BJ (cell line): ENCODE measurements at regions not wholly inside any gene's neighbourhood (a gene's known extent, or its start where the extent isn't known, plus 50 kb on each side); places are given as distances from the start of the nearest gene placed in this dataset.

Experiments used
- CTCF ChIA-PET: fragments of 350-600 bp; formaldehyde crosslinking; extraction: SDS; loops from one replicate; lab custom pipeline; 2021; ENCODE audit warnings: antibody characterized with exemption, inconsistent platforms; lab: Yijun Ruan, JAX
- POLR2A ChIA-PET: fragments of 300-600 bp; sonication (Branson Sonifier 250); formaldehyde crosslinking; extraction: SDS; loops from one replicate; lab custom pipeline; 2021; ENCODE audit warnings: antibody characterized with exemption; lab: Charles Lee
- DNase-seq: peaks from one replicate; pipeline ENCODE4 v3.0.0-alpha.2; 2011; ENCODE audit warnings: low read depth
- H3K27me3 ChIP-seq: 2 replicates; pipeline ENCODE4 v1.6.0; 2011; ENCODE audit warnings: low read length; ENCODE audit not compliant: control insufficient read depth, insufficient read depth
- H3K36me3 ChIP-seq: 2 replicates; pipeline ENCODE4 v1.5.1; 2011; ENCODE audit warnings: low read length; ENCODE audit not compliant: control insufficient read depth, insufficient read depth
- H3K4me3 ChIP-seq: 2 replicates; pipeline ENCODE4 v1.5.1; 2011; ENCODE audit warnings: low read depth, mild to moderate bottlenecking, control low read depth, low read length
- CTCF ChIP-seq: IDR thresholded peaks from 2 replicates; pipeline ENCODE4 v1.5.1; 2011; ENCODE audit warnings: low read depth, mild to moderate bottlenecking, control low read depth, inconsistent platforms, low read length, moderate library complexity; ENCODE audit not compliant: insufficient read depth

GRCh38 chr3:115332998-115333397, 185.9 kb upstream of the ZBTB20 start:
- CTCF ChIA-PET = no interaction called here
- POLR2A ChIA-PET = no interaction called here
- TF ChIP-seq CTCF = no peak
- DNase-seq = no peak
- no peak overlapping the region for H3K4me3 ChIP-seq
- no peaks in the 10 kb centered on the region for H3K27me3 ChIP-seq
- H3K36me3 ChIP-seq = no peaks in the 10 kb centered on the region

- Histone ChIP-seq H3K36me3 (no peaks in the 10 kb centered on the region), H3K27me3 (no peaks in the 10 kb centered on the region), H3K4me3 (no peak overlapping the region)
- ChIA-PET POLR2A (no interaction called here), CTCF (interaction anchor here (0.7 to 0.8 kb wide), 2 partner anchors 50 to 475 kb away, joined by 3 read pairs; no protein-coding TSS in a partner anchor)
- no peak for TF ChIP-seq CTCF
- DNase-seq = no peak
These were observed 189.7 kb upstream of the ZBTB20 start for GRCh38 chr3:115336836-115337235.

GRCh38 chr3:115340586-115340985, 193.5 kb upstream of the ZBTB20 start:
- no peaks in the 10 kb centered on the region for H3K27me3 ChIP-seq
- no peaks in the 10 kb centered on the region for H3K36me3 ChIP-seq
- ChIA-PET CTCF (no interaction called here), POLR2A (interaction anchor here (0.6 kb wide), 1 partner anchor 682 kb away, joined by 3 read pairs; no protein-coding TSS in a partner anchor)
- H3K4me3 ChIP-seq = no peak overlapping the region
- no peak for DNase-seq
- TF ChIP-seq CTCF = no peak

- DNase-seq = no peak
- H3K27me3 ChIP-seq = no peaks in the 10 kb centered on the region
- TF ChIP-seq CTCF = no peak
- POLR2A ChIA-PET = no interaction called here
- no peak overlapping the region for H3K4me3 ChIP-seq
- CTCF ChIA-PET = no interaction called here
- H3K36me3 ChIP-seq = no peaks in the 10 kb centered on the region
These were observed 194.1 kb upstream of the ZBTB20 start for GRCh38 chr3:115341208-115341607.

- no peak overlapping the region for H3K4me3 ChIP-seq
- H3K36me3 ChIP-seq = no peaks in the 10 kb centered on the region
- no peak for DNase-seq
- H3K27me3 ChIP-seq = no peaks in the 10 kb centered on the region; the same call in 1 of the 2 replicates
- ChIA-PET POLR2A (no interaction called here), CTCF (no interaction called here)
- no peak for TF ChIP-seq CTCF
These were observed 200.6 kb upstream of the ZBTB20 start for GRCh38 chr3:115347737-115348136.
